ENCODE measurements at regions not wholly inside any gene's neighbourhood (a gene's known extent, or its start where the extent isn't known, plus 50 kb on each side); places are given as distances from the start of the nearest gene placed in this dataset.

- TF ChIP-seq ZNF687 (IDR thresholded peaks at IDR 0.05) (peak; percentile 75), KLF5 (IDR thresholded peaks at IDR 0.05; ENCODE audit: partially characterized antibody) (no peak), MTA3 (IDR thresholded peaks at IDR 0.05; ENCODE audit: borderline replicate concordance, low read length) (no peak; the same call in 1 of the 2 replicates), MLLT1 (IDR thresholded peaks at IDR 0.05) (peak; percentile 67; the same call in 1 of the 2 replicates), YBX1 (IDR thresholded peaks at IDR 0.05) (no peak), CHD2 (IDR thresholded peaks at IDR 0.05; ENCODE audit: borderline replicate concordance, low read depth, low read length) (peak; percentile 91), ZNF217 (IDR thresholded peaks at IDR 0.05) (peak; percentile 86), GATAD2B (conservative IDR thresholded peaks at IDR 0.05; ENCODE audit: low read depth) (peak; percentile 64; the same call in 1 of the 2 replicates), RUNX3 (IDR thresholded peaks at IDR 0.05; ENCODE audit: low read length) (no peak; the same call in 1 of the 2 replicates), ZBTB40 (IDR thresholded peaks at IDR 0.05; ENCODE audit: borderline replicate concordance) (peak; percentile 53; the same call in 1 of the 2 replicates), NKRF (conservative IDR thresholded peaks at IDR 0.05) (peak; percentile 50), BRCA1 (IDR thresholded peaks at IDR 0.05; ENCODE audit: low read depth, low read length) (peak; percentile 55), NRF1 (conservative IDR thresholded peaks at IDR 0.05; ENCODE audit: low read depth, low read length) (peak; percentile 50), PML (IDR thresholded peaks at IDR 0.05; ENCODE audit: low read length) (peak; percentile 92; the same call in 1 of the 2 replicates), TARDBP (IDR thresholded peaks at IDR 0.05; ENCODE audit: borderline replicate concordance) (no peak), SUZ12 (IDR thresholded peaks at IDR 0.05; ENCODE audit: unreplicated experiment) (no peak), IKZF1 (conservative IDR thresholded peaks at IDR 0.05) (peak; percentile 81), ASH2L (IDR thresholded peaks at IDR 0.05; ENCODE audit: borderline replicate concordance, low read depth) (no peak)
Observed at GRCh38 chr9:36487482-36488388, 85.0 kb upstream of the MELK start (continued).
